ENCODE measurements at regions not wholly inside any gene's neighbourhood (a gene's known extent, or its start where the extent isn't known, plus 50 kb on each side); places are given as distances from the start of the nearest gene placed in this dataset.

GRCh38 chr15:27628486-27628885, 470.6 kb downstream of the OCA2 start:
- Histone ChIP-seq H3K4me1 (ENCODE audit: control insufficient read depth in 1 of 2, insufficient read depth in 2 of 2, low read depth in 1 of 2, low read length in 1 of 2) (no peaks in the 10 kb centered on the region), H3F3A (replicated peaks; ENCODE audit: insufficient read depth) (peaks cover 4% of the 10 kb centered on the region), H4K20me1 (ENCODE audit: insufficient read depth) (no peaks in the 10 kb centered on the region), H3K9me2 (no peaks in the 10 kb centered on the region), H3K9me3 (no peaks in the 10 kb centered on the region; the same call in none of the 2 replicates), H3K9ac (no peak overlapping the region), H3K79me2 (ENCODE audit: insufficient read depth) (no peaks in the 10 kb centered on the region), H3K4me3 (ENCODE audit: low read depth in 2 of 2, low read length in 1 of 2) (no peak overlapping the region), H2AFZ (ENCODE audit: low read depth) (no peak overlapping the region), H3K27me3 (ENCODE audit: insufficient read depth) (no peaks in the 10 kb centered on the region), H3K27ac (ENCODE audit: low read depth in 2 of 2, low read length in 1 of 2) (no peak overlapping the region), H3K4me2 (no peak overlapping the region), H3K36me3 (replicated peaks in 1 of 2; ENCODE audit: control insufficient read depth in 1 of 2, insufficient read depth in 2 of 2, low read length in 1 of 2) (no peaks in the 10 kb centered on the region)
- no peak for DNase-seq
- ChIA-PET POLR2A (no interaction called here), CTCF (interaction anchor here (0.5 kb wide), 1 partner anchor 122 kb away, joined by 3 read pairs; no protein-coding TSS in a partner anchor)
- no peak for TF ChIP-seq FOXJ3 (CRISPR knock-in tag; IDR thresholded peaks at IDR 0.05)
- TF ChIP-seq CHD2 (IDR thresholded peaks at IDR 0.05; ENCODE audit: low read length, partially characterized antibody) = no peak
- no peak for TF ChIP-seq ELF1 (IDR thresholded peaks at IDR 0.05)
- no peak for TF ChIP-seq TEAD4 (IDR thresholded peaks at IDR 0.05; ENCODE audit: borderline replicate concordance, insufficient read depth)
- WGBS (ENCODE audit: low lambda C conversion rate) = 5% methylated on average over 2 of the region's 2 CpGs

GRCh38 chr15:27627623-27628022, 471.5 kb downstream of the OCA2 start:
- TF ChIP-seq SMC3 (IDR thresholded peaks at IDR 0.05; ENCODE audit: low read depth, low read length) (no peak), RCOR1 (IDR thresholded peaks at IDR 0.05; ENCODE audit: low read length) (no peak), RXRA (IDR thresholded peaks at IDR 0.05; ENCODE audit: borderline replicate concordance, low read depth) (no peak), TAF1 (IDR thresholded peaks at IDR 0.05; ENCODE audit: borderline replicate concordance, low read depth, low read length) (no peak), TEAD4 (IDR thresholded peaks at IDR 0.05; ENCODE audit: borderline replicate concordance, insufficient read depth) (no peak), MAX (IDR thresholded peaks at IDR 0.05; ENCODE audit: low read depth) (no peak), POLR2AphosphoS5 (IDR thresholded peaks at IDR 0.05; ENCODE audit: low read depth, low read length) (no peak), CHD2 (IDR thresholded peaks at IDR 0.05; ENCODE audit: low read length, partially characterized antibody) (no peak), FOXM1 (IDR thresholded peaks at IDR 0.05; ENCODE audit: low read depth) (no peak), NRF1 (IDR thresholded peaks at IDR 0.05; ENCODE audit: low read depth, low read length) (no peak), FOSL2 (IDR thresholded peaks at IDR 0.05; ENCODE audit: borderline replicate concordance, low read depth) (no peak), JUND (IDR thresholded peaks at IDR 0.05) (no peak), EZH2phosphoT487 (IDR thresholded peaks at IDR 0.05; ENCODE audit: borderline replicate concordance, low read depth) (no peak), GABPA (IDR thresholded peaks at IDR 0.05; ENCODE audit: low read depth) (no peak)
- ChIA-PET POLR2A (no interaction called here), CTCF (no interaction called here)
- no peak overlapping the region for H3K4me2 ChIP-seq
- H3K4me1 ChIP-seq (ENCODE audit: control insufficient read depth in 1 of 2, insufficient read depth in 2 of 2, low read depth in 1 of 2, low read length in 1 of 2) = no peaks in the 10 kb centered on the region
- H3K9ac ChIP-seq = no peak overlapping the region
- H3K9me3 ChIP-seq = no peaks in the 10 kb centered on the region; the same call in none of the 2 replicates
- H3K4me3 ChIP-seq (ENCODE audit: low read depth in 2 of 2, low read length in 1 of 2) = no peak overlapping the region
- H4K20me1 ChIP-seq (ENCODE audit: insufficient read depth) = no peaks in the 10 kb centered on the region
- H3K36me3 ChIP-seq (replicated peaks in 1 of 2; ENCODE audit: control insufficient read depth in 1 of 2, insufficient read depth in 2 of 2, low read length in 1 of 2) = no peaks in the 10 kb centered on the region
- H3F3A ChIP-seq (replicated peaks; ENCODE audit: insufficient read depth) = peaks cover 4% of the 10 kb centered on the region
- no peak for DNase-seq
- no peaks in the 10 kb centered on the region for H3K9me2 ChIP-seq
- H3K27me3 ChIP-seq (ENCODE audit: insufficient read depth) = no peaks in the 10 kb centered on the region
- no peak overlapping the region for H3K27ac ChIP-seq (ENCODE audit: low read depth in 2 of 2, low read length in 1 of 2)
- H3K79me2 ChIP-seq (ENCODE audit: insufficient read depth) = no peaks in the 10 kb centered on the region
- H2AFZ ChIP-seq (ENCODE audit: low read depth) = no peak overlapping the region
